ENCODE measurements at regions not wholly inside any gene's neighbourhood (a gene's known extent, or its start where the extent isn't known, plus 50 kb on each side); places are given as distances from the start of the nearest gene placed in this dataset.

GRCh38 chr5:114898602-114899001 lies 271.1 kb downstream of the TRIM36 start:
- DNase-seq (no peak), ATAC-seq (no peak)
- Mint-ChIP-seq H3K4me1 (no peaks in the 10 kb centered on the region), H3K27me3 (ENCODE audit: low read depth in 2 of 2) (no peaks in the 10 kb centered on the region), H3K9me3 (peaks cover 2 to 15% of the 10 kb centered on the region in 2 donors), H3K27ac (no peak overlapping the region), H3K4me3 (no peak overlapping the region), H3K36me3 (no peaks in the 10 kb centered on the region)
- H3K4me1 ChIP-seq (ENCODE audit: control insufficient read depth, insufficient read depth, low read length), result no peaks in the 10 kb centered on the region
- no peak overlapping the region for H3K4me3 ChIP-seq (ENCODE audit: low read length)
- 70% methylated on average over 2 of the region's 2 CpGs for WGBS (ENCODE audit: insufficient coverage)
- no peaks in the 10 kb centered on the region for H3K9me3 ChIP-seq (ENCODE audit: control insufficient read depth, insufficient read depth, low read length)
- H3K27ac ChIP-seq (ENCODE audit: low read length), result no peak overlapping the region
- intact Hi-C loops (cut with micrococcal nuclease), result no loop called here
- H3K36me3 ChIP-seq (ENCODE audit: control insufficient read depth, insufficient read depth, low read length), result no peaks in the 10 kb centered on the region
- TF ChIP-seq, protein P1, sequence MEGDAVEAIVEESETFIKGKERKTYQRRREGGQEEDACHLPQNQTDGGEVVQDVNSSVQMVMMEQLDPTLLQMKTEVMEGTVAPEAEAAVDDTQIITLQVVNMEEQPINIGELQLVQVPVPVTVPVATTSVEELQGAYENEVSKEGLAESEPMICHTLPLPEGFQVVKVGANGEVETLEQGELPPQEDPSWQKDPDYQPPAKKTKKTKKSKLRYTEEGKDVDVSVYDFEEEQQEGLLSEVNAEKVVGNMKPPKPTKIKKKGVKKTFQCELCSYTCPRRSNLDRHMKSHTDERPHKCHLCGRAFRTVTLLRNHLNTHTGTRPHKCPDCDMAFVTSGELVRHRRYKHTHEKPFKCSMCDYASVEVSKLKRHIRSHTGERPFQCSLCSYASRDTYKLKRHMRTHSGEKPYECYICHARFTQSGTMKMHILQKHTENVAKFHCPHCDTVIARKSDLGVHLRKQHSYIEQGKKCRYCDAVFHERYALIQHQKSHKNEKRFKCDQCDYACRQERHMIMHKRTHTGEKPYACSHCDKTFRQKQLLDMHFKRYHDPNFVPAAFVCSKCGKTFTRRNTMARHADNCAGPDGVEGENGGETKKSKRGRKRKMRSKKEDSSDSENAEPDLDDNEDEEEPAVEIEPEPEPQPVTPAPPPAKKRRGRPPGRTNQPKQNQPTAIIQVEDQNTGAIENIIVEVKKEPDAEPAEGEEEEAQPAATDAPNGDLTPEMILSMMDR (IDR thresholded peaks at IDR 0.05), result no peak
- H3K27me3 ChIP-seq (ENCODE audit: control insufficient read depth, insufficient read depth, low read length), result no peaks in the 10 kb centered on the region

DNA sequence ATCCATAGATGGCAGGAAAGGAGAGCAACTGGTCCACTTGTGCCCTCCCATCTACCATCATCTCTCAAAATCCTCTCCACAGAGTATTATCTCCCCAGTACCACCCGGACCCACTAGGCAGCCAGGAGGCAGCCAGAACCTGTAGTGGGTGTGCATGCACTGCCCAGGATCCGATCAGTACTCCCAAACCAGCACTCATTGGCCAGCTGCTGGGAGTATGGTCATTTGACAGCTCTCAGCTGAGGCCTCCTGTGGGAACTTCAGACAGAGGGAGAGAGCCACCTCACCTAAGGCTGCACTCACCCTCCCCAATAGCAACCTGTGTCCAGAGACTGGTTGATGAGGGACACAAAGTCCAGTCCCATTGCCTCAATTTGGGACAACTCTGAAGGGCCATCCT lies 286.0 kb downstream of the TRIM36 start:
- Histone ChIP-seq H3K27me3 (ENCODE audit: control insufficient read depth, insufficient read depth, low read length) (no peaks in the 10 kb centered on the region), H3K4me1 (ENCODE audit: control insufficient read depth, insufficient read depth, low read length) (no peaks in the 10 kb centered on the region), H3K9me3 (ENCODE audit: control insufficient read depth, insufficient read depth, low read length) (no peaks in the 10 kb centered on the region), H3K27ac (ENCODE audit: low read length) (no peak overlapping the region), H3K4me3 (ENCODE audit: low read length) (no peak overlapping the region), H3K36me3 (ENCODE audit: control insufficient read depth, insufficient read depth, low read length) (no peaks in the 10 kb centered on the region)
- TF ChIP-seq, protein P1 (IDR thresholded peaks at IDR 0.05), result no peak
- intact Hi-C loops (cut with micrococcal nuclease), result no loop called here
- 83% methylated on average over 2 of the region's 2 CpGs for WGBS (ENCODE audit: insufficient coverage)
- DNase-seq (no peak), ATAC-seq (no peak)
- Mint-ChIP-seq H3K4me3 (no peak overlapping the region), H3K27ac (no peak overlapping the region), H3K9me3 (peaks cover 4 to 12% of the 10 kb centered on the region in 2 donors), H3K36me3 (no peaks in the 10 kb centered on the region), H3K4me1 (no peaks in the 10 kb centered on the region), H3K27me3 (ENCODE audit: low read depth in 2 of 2) (no peaks in the 10 kb centered on the region)

DNA sequence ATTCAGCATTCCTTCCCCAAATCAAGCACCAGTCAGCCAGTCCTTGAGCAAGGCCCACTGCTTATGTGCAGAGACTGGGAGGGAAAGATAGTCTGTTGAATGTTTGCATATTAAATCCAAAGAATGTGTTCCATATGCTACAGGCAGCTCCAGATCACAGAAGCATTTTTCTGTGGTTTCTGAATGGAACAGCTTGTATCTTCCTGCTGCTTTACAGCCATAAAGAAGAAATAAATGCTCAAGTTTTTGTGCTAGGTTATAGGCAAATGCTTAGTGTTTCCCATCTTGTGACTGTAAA lies 310.3 kb downstream of the TRIM36 start:
- H3K4me1 Mint-ChIP-seq, result peaks cover 7 to 56% of the 10 kb centered on the region in 2 donors
- H3K4me3 Mint-ChIP-seq, result no peak overlapping the region
- no peaks in the 10 kb centered on the region for H3K9me3 ChIP-seq (ENCODE audit: control insufficient read depth, insufficient read depth, low read length)
- intact Hi-C loops (cut with micrococcal nuclease), result no loop called here
- H3K27ac ChIP-seq (ENCODE audit: low read length), result peak overlapping the region; percentile 27
- DNase-seq (no peak), ATAC-seq (no peak)
- TF ChIP-seq, protein P1 (IDR thresholded peaks at IDR 0.05), result no peak
- peaks cover under 1% of the 10 kb centered on the region for H3K36me3 Mint-ChIP-seq
- peaks cover 7 to 11% of the 10 kb centered on the region in 2 donors for H3K9me3 Mint-ChIP-seq
- H3K4me1 ChIP-seq (ENCODE audit: control insufficient read depth, insufficient read depth, low read length), result peaks cover 11% of the 10 kb centered on the region
- peak overlapping the region; percentile 86 to 87 for H3K27ac Mint-ChIP-seq
- H3K27me3 ChIP-seq (ENCODE audit: control insufficient read depth, insufficient read depth, low read length), result no peaks in the 10 kb centered on the region
- no peaks in the 10 kb centered on the region for H3K36me3 ChIP-seq (ENCODE audit: control insufficient read depth, insufficient read depth, low read length)
- no peaks in the 10 kb centered on the region for H3K27me3 Mint-ChIP-seq (ENCODE audit: low read depth in 2 of 2)
- H3K4me3 ChIP-seq (ENCODE audit: low read length), result no peak overlapping the region

DNA sequence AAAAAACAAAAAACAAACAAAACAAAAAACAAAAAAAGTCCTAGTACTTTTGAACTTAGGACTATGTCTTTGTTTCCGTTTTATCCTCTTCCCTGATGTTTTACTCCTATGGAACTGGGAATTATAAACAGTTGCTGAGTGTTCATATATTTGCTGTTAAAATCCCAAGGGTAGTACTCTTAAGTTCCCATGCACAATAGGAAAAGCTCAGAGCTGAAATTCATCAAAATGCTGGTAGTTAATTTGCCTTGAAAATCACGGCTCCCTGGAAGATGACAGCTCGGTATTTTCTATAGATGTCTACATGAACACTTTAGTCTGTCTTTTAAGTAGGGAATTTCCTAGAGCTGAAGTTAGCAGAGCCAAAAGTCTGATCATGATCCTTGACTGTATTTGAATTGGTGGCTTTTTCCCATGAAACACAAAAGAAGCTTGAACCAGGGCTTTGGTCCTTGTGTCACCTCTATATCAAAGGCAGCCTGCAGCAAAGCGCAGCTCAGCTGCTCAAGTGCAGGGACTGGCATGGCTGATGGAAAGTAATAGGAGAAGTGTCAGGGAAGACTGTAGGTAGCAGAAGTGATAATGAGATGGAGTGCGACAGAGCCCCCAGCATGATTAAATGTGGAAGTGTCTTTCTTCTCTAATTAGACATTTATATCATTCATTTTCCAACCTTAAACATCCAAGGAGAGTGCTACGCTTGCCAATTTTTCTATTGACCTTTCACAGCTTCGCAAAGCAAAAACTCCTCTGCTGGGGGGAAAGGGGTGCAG lies 310.9 kb downstream of the TRIM36 start:
- no peaks in the 10 kb centered on the region for H3K9me3 ChIP-seq (ENCODE audit: control insufficient read depth, insufficient read depth, low read length)
- H3K36me3 ChIP-seq (ENCODE audit: control insufficient read depth, insufficient read depth, low read length), result no peaks in the 10 kb centered on the region
- H3K27me3 ChIP-seq (ENCODE audit: control insufficient read depth, insufficient read depth, low read length), result no peaks in the 10 kb centered on the region
- peaks cover 8 to 14% of the 10 kb centered on the region in 2 donors for H3K9me3 Mint-ChIP-seq
- H3K4me1 Mint-ChIP-seq, result peaks cover 11 to 61% of the 10 kb centered on the region in 2 donors
- no peak for DNase-seq
- TF ChIP-seq, protein P1 (IDR thresholded peaks at IDR 0.05), result no peak
- intact Hi-C loops (cut with micrococcal nuclease), result no loop called here
- no peaks in the 10 kb centered on the region for H3K27me3 Mint-ChIP-seq (ENCODE audit: low read depth in 2 of 2)
- H3K4me1 ChIP-seq (ENCODE audit: control insufficient read depth, insufficient read depth, low read length), result peaks cover 11% of the 10 kb centered on the region
- H3K4me3 Mint-ChIP-seq, result peak overlapping the region; percentile 77
- ATAC-seq, result no peak
- peak overlapping the region; percentile 57 for H3K27ac ChIP-seq (ENCODE audit: low read length)
- peaks cover 5% of the 10 kb centered on the region for H3K36me3 Mint-ChIP-seq
- peak overlapping the region; percentile 86 to 87 for H3K27ac Mint-ChIP-seq
- no peak overlapping the region for H3K4me3 ChIP-seq (ENCODE audit: low read length)
- 93% methylated on average over 4 of the region's 7 CpGs for WGBS (ENCODE audit: insufficient coverage)

All from natural killer cell (primary cell).